Activated CD8-positive, alpha-beta T cell treated with anti-CD3 and anti-CD28 coated beads for 36 hours (primary cell): ENCODE measurements at regions not wholly inside any gene's neighbourhood (a gene's known extent, or its start where the extent isn't known, plus 50 kb on each side); places are given as distances from the start of the nearest gene placed in this dataset.

Experiments
- ATAC-seq: fragments of 200-7000 bp; cut with Tn5 transposase; one replicate; pipeline ENCODE4 v1.10.0; 2021; ENCODE audit warnings: mild to moderate bottlenecking, moderate library complexity
- CTCF ChIA-PET: fragments of 350-600 bp; sonication (Branson Sonifier 250); formaldehyde crosslinking; loops from one replicate; lab custom pipeline; 2021; ENCODE audit warnings: antibody characterized with exemption; lab: Charles Lee
- POLR2A ChIA-PET: fragments of 350-600 bp; sonication (Branson Sonifier 250); formaldehyde crosslinking; loops from one replicate; lab custom pipeline; 2021; ENCODE audit warnings: antibody characterized with exemption; lab: Charles Lee
- DNase-seq: peaks from one replicate; pipeline ENCODE4 v3.0.0-alpha.2; 2020
- H3K27ac Mint-ChIP-seq: one replicate; pipeline ENCODE4 v1.8.0; 2021; ENCODE audit warnings: mild to moderate bottlenecking, mixed read lengths
- H3K27me3 Mint-ChIP-seq: one replicate; pipeline ENCODE4 v1.8.0; 2021; ENCODE audit warnings: mixed read lengths
- H3K36me3 Mint-ChIP-seq: one replicate; pipeline ENCODE4 v1.8.0; 2021; ENCODE audit warnings: low read depth, mixed read lengths
- H3K4me1 Mint-ChIP-seq: one replicate; pipeline ENCODE4 v1.8.0; 2021; ENCODE audit warnings: low read depth, mixed read lengths
- H3K4me3 Mint-ChIP-seq: one replicate; pipeline ENCODE4 v1.8.0; 2021; ENCODE audit warnings: mild to moderate bottlenecking, moderate library complexity, mixed read lengths
- H3K9me3 Mint-ChIP-seq: one replicate; pipeline ENCODE4 v1.8.0; 2021; ENCODE audit warnings: mixed read lengths
- CTCF ChIP-seq: fragments of 200-600 bp; IDR thresholded peaks from one replicate; pipeline ENCODE4 v1.8.0; 2022; ENCODE audit warnings: antibody characterized with exemption, mild to moderate bottlenecking
- intact Hi-C: fragments of 100-400 bp; cut with micrococcal nuclease; formaldehyde crosslinking; loops from one replicate; pipeline ENCODE4 v1.10.0; 2022

GRCh38 chr7:81040496-81040895 is 121.6 kb upstream of the SEMA3C start:
- Mint-ChIP-seq H3K4me3 (no peak overlapping the region), H3K36me3 (no peaks in the 10 kb centered on the region), H3K27ac (no peak overlapping the region), H3K4me1 (no peaks in the 10 kb centered on the region), H3K9me3 (peaks cover 8% of the 10 kb centered on the region), H3K27me3 (no peaks in the 10 kb centered on the region)
- ChIA-PET POLR2A (no interaction called here), CTCF (no interaction called here)
- no peak for TF ChIP-seq CTCF
- ATAC-seq: no peak
- DNase-seq: no peak
- intact Hi-C loops: no loop called here

- ATAC-seq (no peak), DNase-seq (no peak)
- Mint-ChIP-seq H3K27me3 (no peaks in the 10 kb centered on the region), H3K9me3 (peaks cover 5% of the 10 kb centered on the region), H3K27ac (no peak overlapping the region), H3K4me3 (no peak overlapping the region), H3K36me3 (no peaks in the 10 kb centered on the region), H3K4me1 (no peaks in the 10 kb centered on the region)
- no peak for TF ChIP-seq CTCF
- CTCF ChIA-PET: no interaction called here
- POLR2A ChIA-PET: no interaction called here
- intact Hi-C loops: no loop called here
Observed at GRCh38 chr7:81036871-81037270, 118.0 kb upstream of the SEMA3C start.

GRCh38 chr7:81036057-81036456 is 117.2 kb upstream of the SEMA3C start:
- DNase-seq: no peak
- Mint-ChIP-seq H3K27me3 (no peaks in the 10 kb centered on the region), H3K4me1 (no peaks in the 10 kb centered on the region), H3K36me3 (no peaks in the 10 kb centered on the region), H3K9me3 (peaks cover 3% of the 10 kb centered on the region), H3K27ac (no peak overlapping the region), H3K4me3 (no peak overlapping the region)
- ChIA-PET CTCF (no interaction called here), POLR2A (no interaction called here)
- TF ChIP-seq CTCF: no peak
- intact Hi-C loops: no loop called here
- no peak for ATAC-seq

GRCh38 chr7:81031996-81032395 is 113.1 kb upstream of the SEMA3C start:
- intact Hi-C loops: no loop called here
- DNase-seq (no peak), ATAC-seq (no peak)
- CTCF ChIA-PET: no interaction called here
- Mint-ChIP-seq H3K4me3 (no peak overlapping the region), H3K27me3 (no peaks in the 10 kb centered on the region), H3K4me1 (no peaks in the 10 kb centered on the region), H3K36me3 (no peaks in the 10 kb centered on the region), H3K27ac (no peak overlapping the region), H3K9me3 (peaks cover 2% of the 10 kb centered on the region)
- POLR2A ChIA-PET: no interaction called here
- TF ChIP-seq CTCF: no peak

- Mint-ChIP-seq H3K27ac (no peak overlapping the region), H3K36me3 (no peaks in the 10 kb centered on the region), H3K9me3 (peaks cover 2% of the 10 kb centered on the region), H3K27me3 (no peaks in the 10 kb centered on the region), H3K4me3 (no peak overlapping the region), H3K4me1 (no peaks in the 10 kb centered on the region)
- DNase-seq (no peak), ATAC-seq (no peak)
- ChIA-PET CTCF (no interaction called here), POLR2A (no interaction called here)
- intact Hi-C loops: no loop called here
- no peak for TF ChIP-seq CTCF
Observed at GRCh38 chr7:81031243-81031642, 112.4 kb upstream of the SEMA3C start.
